GM21576 (cell line): ENCODE measurements at regions not wholly inside any gene's neighbourhood (a gene's known extent, or its start where the extent isn't known, plus 50 kb on each side); places are given as distances from the start of the nearest gene placed in this dataset.
"Not testable (repeated sequence)": the region's sequence is repeated elsewhere in the genome, so short reads cannot be mapped to it uniquely, and the experiment has no call there.

Experiments used
- ATAC-seq: cut with Tn5 transposase; IDR thresholded peaks from one replicate; pipeline ENCODE4 v1.9.1; 2021; ENCODE audit warnings: mild to moderate bottlenecking, moderate library complexity; ENCODE audit not compliant: unreplicated experiment

- no peak for ATAC-seq
Observed at GRCh38 chr6:73929405-73929804, 233.4 kb downstream of the CD109 start.

- ATAC-seq: no peak
Observed at GRCh38 chr6:73927421-73927820, 231.4 kb downstream of the CD109 start.

- ATAC-seq: not testable (repeated sequence)
Observed at GRCh38 chr6:73925703-73926102, 229.7 kb downstream of the CD109 start.

GRCh38 chr6:73923905-73924485, 228.0 kb downstream of the CD109 start:
- no peak for ATAC-seq

- no peak for ATAC-seq
Observed at GRCh38 chr6:73903155-73903554, 207.2 kb downstream of the CD109 start.

- ATAC-seq: no peak
Observed at GRCh38 chr6:73901986-73902385, 206.0 kb downstream of the CD109 start.

- no peak for ATAC-seq
Observed at GRCh38 chr6:73901311-73901710, 205.3 kb downstream of the CD109 start.

- no peak for ATAC-seq
Observed at GRCh38 chr6:73898599-73898998, 202.6 kb downstream of the CD109 start.

- ATAC-seq: no peak
Observed at GRCh38 chr6:73893696-73894095, 197.7 kb downstream of the CD109 start.

- ATAC-seq: no peak
Observed at GRCh38 chr6:73888050-73888449, 192.0 kb downstream of the CD109 start.

- ATAC-seq: no peak
Observed at GRCh38 chr6:73885393-73885792, 189.4 kb downstream of the CD109 start.

- no peak for ATAC-seq
Observed at GRCh38 chr6:73884540-73884939, 188.5 kb downstream of the CD109 start.

GRCh38 chr6:73879501-73880293, 183.7 kb downstream of the CD109 start:
- ATAC-seq: no peak

- no peak for ATAC-seq
Observed at GRCh38 chr6:73878403-73878802, 182.4 kb downstream of the CD109 start.
